HCT116 (cell line): ENCODE measurements at regions not wholly inside any gene's neighbourhood (a gene's known extent, or its start where the extent isn't known, plus 50 kb on each side); places are given as distances from the start of the nearest gene placed in this dataset.

Experiments
- ATAC-seq: fragments of 200-7000 bp; cut with Tn5 transposase; 2 replicates; pipeline ENCODE4 v1.9.1; 2020; ENCODE audit warnings: mild to moderate bottlenecking, moderate library complexity
- BruUV-seq: library from RNA; stranded (reverse); fragments of 400-500 nt; replicated peaks from 2 replicates; lab custom pipeline; 2021; lab: Mats Ljungman, UMichigan
- CTCF ChIA-PET: fragments of 300-600 bp; sonication (Branson Sonifier 250); formaldehyde crosslinking; loops from one replicate; lab custom pipeline; 2021; ENCODE audit warnings: antibody characterized with exemption; lab: Charles Lee
- POLR2A ChIA-PET: fragments of 300-600, 350-600 bp; sonication (Branson Sonifier 250); formaldehyde crosslinking; loops from one replicate; lab custom pipeline; 2021; ENCODE audit warnings: antibody characterized with exemption; lab: Charles Lee
- RAD21 ChIA-PET, 2 experiments: fragments of 300-600 bp; sonication (Branson Sonifier 250); formaldehyde crosslinking; loops; one replicate each; lab custom pipeline; 2023; ENCODE audit warnings: low total read pairs in 2 of 2; ENCODE audit not compliant: uncharacterized antibody in 2 of 2, unreplicated experiment in 2 of 2, low non-redundant PET in 1 of 2; lab: Charles Lee
- DNase-seq: peaks from one replicate; pipeline ENCODE4 v3.0.0-alpha.2; 2010; ENCODE audit warnings: low read depth, low spot score
- H2AFZ ChIP-seq: fragments of 200-600 bp; shearing (Covaris generic), sonication (generic); 2 replicates; pipeline ENCODE4 v1.6.1; 2017; ENCODE audit warnings: low read depth, mixed run types, mixed read lengths, antibody characterized with exemption, low read length; ENCODE audit not compliant: poor library complexity, severe bottlenecking
- H3K27ac ChIP-seq: 2 replicates; pipeline ENCODE4 v1.5.1; 2012; ENCODE audit warnings: low read depth, low read length
- H3K27me3 ChIP-seq: fragments of 200-600 bp; sonication (generic); 2 replicates; pipeline ENCODE4 v1.6.1; 2016; ENCODE audit warnings: mixed run types, low read length, mixed read lengths; ENCODE audit not compliant: insufficient read depth
- H3K36me3 ChIP-seq, 2 experiments: fragments of 200-500 bp in 1 of 2; fragments of 200-600 bp in 1 of 2; sonication (Bioruptor generic) in 1 of 2; sonication (generic) in 1 of 2; 2 replicates each; pipeline versions ENCODE4 v1.5.1 to v1.6.1; 2014 to 2016; ENCODE audit warnings: low read length in 2 of 2, inconsistent platforms in 1 of 2, mixed read lengths in 1 of 2, mixed run types in 1 of 2; ENCODE audit not compliant: insufficient read depth in 2 of 2, control insufficient read depth in 1 of 2
- H3K4me1 ChIP-seq, 2 experiments: fragments of 200-600 bp in 1 of 2; sonication (generic) in 1 of 2; 2 replicates each; pipeline versions ENCODE4 v1.5.1 to v1.6.1; 2012 to 2017; ENCODE audit warnings: low read length in 2 of 2, inconsistent platforms in 1 of 2, mild to moderate bottlenecking in 1 of 2, mixed read lengths in 1 of 2, mixed run types in 1 of 2, moderate library complexity in 1 of 2; ENCODE audit not compliant: insufficient read depth in 2 of 2, control insufficient read depth in 1 of 2
- H3K4me2 ChIP-seq: fragments of 200-600 bp; sonication (generic); 2 replicates; pipeline ENCODE4 v1.6.1; 2017; ENCODE audit warnings: mixed run types, low read length, mixed read lengths
- H3K4me3 ChIP-seq, 2 experiments: fragments of 200-600 bp in 1 of 2; sonication (generic) in 1 of 2; replicated peaks in 1 of 2; 2 replicates each; pipeline ENCODE4 v1.5.1; 2011 to 2016; ENCODE audit warnings: low read length in 2 of 2, control low read depth in 1 of 2, low read depth in 1 of 2, mild to moderate bottlenecking in 1 of 2, mixed read lengths in 1 of 2, mixed run types in 1 of 2
- H3K79me2 ChIP-seq: fragments of 200-600 bp; sonication (generic); 2 replicates; pipeline ENCODE4 v1.6.1; 2017; ENCODE audit warnings: mild to moderate bottlenecking, mixed run types, low read length, moderate library complexity, mixed read lengths; ENCODE audit not compliant: insufficient read depth
- H3K9ac ChIP-seq: fragments of 200-600 bp; sonication (generic); 2 replicates; pipeline ENCODE4 v1.6.1; 2016; ENCODE audit warnings: low read length, mixed read lengths
- H3K9me2 ChIP-seq: fragments of 200-600 bp; sonication (generic), shearing (Covaris generic); 2 replicates; pipeline ENCODE4 v1.6.1; 2017; ENCODE audit warnings: mixed run types, mild to moderate bottlenecking, moderate library complexity; ENCODE audit not compliant: insufficient read depth
- H3K9me3 ChIP-seq, 2 experiments: fragments of 200-500 bp in 1 of 2; fragments of 200-600 bp in 1 of 2; sonication (Bioruptor generic) in 1 of 2; sonication (generic) in 1 of 2; 2 replicates each; pipeline ENCODE4 v1.6.1; 2014 to 2017; ENCODE audit warnings: low read length in 2 of 2, mixed read lengths in 2 of 2, inconsistent platforms in 1 of 2, low read depth in 1 of 2, mild to moderate bottlenecking in 1 of 2, mixed run types in 1 of 2, moderate library complexity in 1 of 2; ENCODE audit not compliant: control insufficient read depth in 1 of 2, insufficient read depth in 1 of 2
- H4K20me1 ChIP-seq: fragments of 200-600 bp; sonication (generic), shearing (Covaris generic); 2 replicates; pipeline ENCODE4 v1.6.1; 2017; ENCODE audit warnings: mixed run types, mild to moderate bottlenecking, moderate library complexity; ENCODE audit not compliant: insufficient read depth
- CTCF ChIP-seq, 3 experiments: fragments of 200-600 bp in 1 of 3; sonication (generic) in 1 of 3; IDR thresholded peaks in 2 of 3; conservative IDR thresholded peaks in 1 of 3; 2 replicates each; pipeline ENCODE4 v1.5.1; 2012 to 2017; ENCODE audit warnings: low read depth in 2 of 3, low read length in 2 of 3, antibody characterized with exemption in 1 of 3, borderline replicate concordance in 1 of 3, control low read depth in 1 of 3, mild to moderate bottlenecking in 1 of 3, mixed read lengths in 1 of 3, mixed run types in 1 of 3, moderate library complexity in 1 of 3; ENCODE audit not compliant: insufficient read depth in 1 of 3
- EGR1 ChIP-seq: IDR thresholded peaks from 2 replicates; pipeline ENCODE4 v1.6.1; 2012; ENCODE audit warnings: low read depth
- ELF1 ChIP-seq: IDR thresholded peaks from 2 replicates; pipeline ENCODE4 v1.6.1; 2012; ENCODE audit warnings: low read depth, borderline replicate concordance
- FOSL1 ChIP-seq: IDR thresholded peaks from 2 replicates; pipeline ENCODE4 v1.6.1; 2012; ENCODE audit warnings: low read depth
- RAD21 ChIP-seq: IDR thresholded peaks from 2 replicates; pipeline ENCODE4 v1.6.1; 2012; ENCODE audit warnings: low read depth, mild to moderate bottlenecking
- TCF7L2 ChIP-seq: IDR thresholded peaks from 2 replicates; pipeline ENCODE4 v1.7.0; 2011; ENCODE audit warnings: borderline replicate concordance, inconsistent platforms; ENCODE audit not compliant: insufficient read depth, insufficient read length; ENCODE audit errors: extremely low read depth
- ZBTB33 ChIP-seq: IDR thresholded peaks from 2 replicates; pipeline ENCODE4 v1.6.1; 2011; ENCODE audit warnings: mild to moderate bottlenecking, low read length, moderate library complexity; ENCODE audit not compliant: insufficient replicate concordance; ENCODE audit errors: extremely low read depth
- intact Hi-C: fragments of 100-400 bp; cut with micrococcal nuclease; formaldehyde crosslinking; loops from 2 replicates; pipeline ENCODE4 v1.10.0; 2022

- POLR2A ChIA-PET: no interaction called here
- RAD21 ChIA-PET: no interaction called here
These were observed 88.8 kb downstream of the ATXN7L3B start for GRCh38 chr12:74626397-74626796.

GRCh38 chr12:74641262-74641661 is 103.6 kb downstream of the ATXN7L3B start:
- BruUV-seq: no TSS peak
- Histone ChIP-seq H3K27me3 (no peaks in the 10 kb centered on the region), H4K20me1 (no peaks in the 10 kb centered on the region), H3K9me2 (no peaks in the 10 kb centered on the region), H3K4me3 (no peak overlapping the region), H3K4me1 (no peaks in the 10 kb centered on the region), H3K4me2 (no peak overlapping the region), H3K36me3 (no peaks in the 10 kb centered on the region), H3K27ac (no peak overlapping the region), H3K79me2 (no peaks in the 10 kb centered on the region), H2AFZ (peak overlapping the region; percentile 8), H3K9me3 (no peaks in the 10 kb centered on the region), H3K9ac (no peak overlapping the region)
- RAD21 ChIA-PET: no interaction called here
- no peak for DNase-seq
- CTCF ChIA-PET: no interaction called here
- POLR2A ChIA-PET: no interaction called here
- no peak for ATAC-seq
- intact Hi-C loops: loop anchor here (10.0 kb wide), 1 partner anchor 226 kb away; no protein-coding TSS in a partner anchor
- TF ChIP-seq ELF1: no peak
- no peak for TF ChIP-seq TCF7L2
- TF ChIP-seq CTCF (IDR thresholded peaks at IDR 0.05 in 2 of 3, conservative IDR thresholded peaks at IDR 0.05 in 1 of 3; ENCODE audit: borderline replicate concordance in 1 of 3, insufficient read depth in 1 of 3, low read depth in 2 of 3, low read length in 2 of 3): no peak
- no peak for TF ChIP-seq ZBTB33
- no peak for TF ChIP-seq FOSL1
- no peak for TF ChIP-seq EGR1

More at GRCh38 chr12:74626397-74626796, 88.8 kb downstream of the ATXN7L3B start:
- ATAC-seq (no peak), DNase-seq (no peak)
- peak overlapping the region; percentile 32 for H2AFZ ChIP-seq
- no peak overlapping the region for H3K9ac ChIP-seq
- H4K20me1 ChIP-seq: no peaks in the 10 kb centered on the region
- H3K9me2 ChIP-seq: no peaks in the 10 kb centered on the region
- no peaks in the 10 kb centered on the region for H3K9me3 ChIP-seq
- H3K4me1 ChIP-seq: no peaks in the 10 kb centered on the region
- no TSS peak for BruUV-seq
- no peaks in the 10 kb centered on the region for H3K36me3 ChIP-seq
- intact Hi-C loops: no loop called here
- no peak overlapping the region for H3K4me3 ChIP-seq
- H3K27me3 ChIP-seq: no peaks in the 10 kb centered on the region
- no peak overlapping the region for H3K4me2 ChIP-seq
- no peak overlapping the region for H3K27ac ChIP-seq
- no peak for TF ChIP-seq RAD21
- no peak for TF ChIP-seq ZBTB33
- no peak for TF ChIP-seq ELF1
- CTCF ChIA-PET: no interaction called here
- no peaks in the 10 kb centered on the region for H3K79me2 ChIP-seq
